Right lobe of liver (tissue), 6 donors: ENCODE measurements at regions not wholly inside any gene's neighbourhood (a gene's known extent, or its start where the extent isn't known, plus 50 kb on each side); places are given as distances from the start of the nearest gene placed in this dataset.
"Not testable (repeated sequence)": the region's sequence is repeated elsewhere in the genome, so short reads cannot be mapped to it uniquely, and the experiment has no call there.

Experiments used
- ATAC-seq, 4 donors: fragments of 200-7000 bp; cut with Tn5 transposase; one replicate each; pipeline ENCODE4 v1.9.1; 2020; ENCODE audit warnings: mild to moderate bottlenecking in 4 of 4, moderate library complexity in 4 of 4
- DNase-seq, 3 donors: peaks; one replicate each; pipeline ENCODE4 v3.0.0-alpha.2; 2020
- H3K27ac ChIP-seq, 3 donors: fragments of 200-600 bp; one replicate each; pipeline ENCODE4 v1.8.0; 2022
- H3K27me3 ChIP-seq, 2 donors: fragments of 200-600 bp; one replicate each; pipeline ENCODE4 v1.8.0; 2022
- H3K36me3 ChIP-seq, 4 donors: fragments of 200-600 bp; sonication (generic) in 1 of 4; one replicate each; pipeline versions ENCODE4 v1.5.1 to v1.8.0; 2017 to 2022; ENCODE audit warnings: control low read depth in 1 of 4
- H3K4me1 ChIP-seq, 4 donors: fragments of 200-600 bp; sonication (generic) in 1 of 4; one replicate each; pipeline versions ENCODE4 v1.5.1 to v1.8.0; 2017 to 2022; ENCODE audit warnings: control low read depth in 1 of 4
- H3K4me3 ChIP-seq, 3 donors: fragments of 200-600 bp; one replicate each; pipeline ENCODE4 v1.8.0; 2022
- H3K9me3 ChIP-seq, 4 donors: fragments of 200-600 bp; sonication (generic) in 1 of 4; one replicate each; pipeline versions ENCODE4 v1.5.1 to v1.8.0; 2017 to 2022; ENCODE audit warnings: control low read depth in 1 of 4
- CTCF ChIP-seq, 4 donors: fragments of 200-600 bp in 3 of 4; fragments of 450-650 bp in 1 of 4; IDR thresholded peaks; one replicate each; pipeline versions ENCODE4 v1.5.1 to v1.8.0; 2016 to 2022; ENCODE audit warnings: antibody characterized with exemption in 4 of 4, mild to moderate bottlenecking in 2 of 4
- POLR2A ChIP-seq: fragments of 450-650 bp; IDR thresholded peaks from one replicate; pipeline ENCODE4 v1.6.1; 2017; ENCODE audit warnings: antibody characterized with exemption, mild to moderate bottlenecking
- WGBS: methylation state at CpG from one replicate; pipeline ENCODE4 v1.1.6; 2018; ENCODE audit warnings: low coverage, low lambda C conversion rate; ENCODE audit not compliant: insufficient coverage; ENCODE audit errors: missing lambda C conversion rate; 5-methylcytosine and 5-hydroxymethylcytosine counted together
- intact Hi-C, 2 donors: fragments of 100-400 bp; cut with DNase I; formaldehyde crosslinking; loops; one replicate each; pipeline versions ENCODE4 v1.11.2 to v1.14.1; 2022
- donor health status: DM: no; HTN: yes; CAD: no.
- donor health status: DM: no; HTN: no; CAD: no.
- donor health status: DM: no; HTN: no; CAD: no.
- donor health status: DM: no; HTN: yes; CAD: no.
- donor health status: DM: no; HTN: yes; CAD: no.

DNA sequence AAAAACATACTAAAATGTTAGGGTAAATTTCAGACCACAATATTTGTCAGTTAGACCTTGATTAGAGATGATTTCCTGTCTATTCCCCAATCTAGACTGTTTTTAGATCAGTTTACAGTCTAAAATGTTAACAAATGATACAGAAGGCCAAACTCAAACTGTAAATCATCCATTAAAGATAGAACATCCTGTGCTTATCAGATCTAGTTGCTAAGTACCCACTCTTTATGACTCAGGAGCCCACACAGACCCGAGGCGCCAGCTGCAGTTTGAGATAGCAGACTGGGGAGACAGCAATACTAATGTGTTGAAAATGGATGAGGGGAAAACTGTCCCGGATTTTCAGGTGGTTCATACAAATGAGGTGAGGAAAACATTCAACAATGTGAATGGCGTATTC lies 113.3 kb downstream of the SCG2 start:
- H3K9me3 ChIP-seq = no peaks in the 10 kb centered on the region
- H3K4me1 ChIP-seq = no peaks in the 10 kb centered on the region
- 39% methylated on average over 4 of the region's 4 CpGs for WGBS
- H3K27me3 ChIP-seq = no peaks in the 10 kb centered on the region
- intact Hi-C loops = no loop called here
- no peaks in the 10 kb centered on the region for H3K36me3 ChIP-seq
- no peak for DNase-seq
- TF ChIP-seq POLR2A = no peak
- no peak for TF ChIP-seq CTCF (IDR thresholded peaks at IDR 0.05)
- ATAC-seq = no peak
- H3K4me3 ChIP-seq = no peak overlapping the region
- H3K27ac ChIP-seq = no peak overlapping the region

- Histone ChIP-seq H3K4me1 (no peaks in the 10 kb centered on the region), H3K9me3 (no peaks in the 10 kb centered on the region), H3K36me3 (no peaks in the 10 kb centered on the region), H3K27me3 (no peaks in the 10 kb centered on the region), H3K4me3 (no peak overlapping the region), H3K27ac (no peak overlapping the region)
- intact Hi-C loops = no loop called here
- no peak for DNase-seq
- WGBS = 29% methylated on average over 2 of the region's 2 CpGs
- TF ChIP-seq POLR2A (no peak), CTCF (IDR thresholded peaks at IDR 0.05) (no peak)
- ATAC-seq = no peak
Observed at GRCh38 chr2:223494496-223494895, 107.7 kb downstream of the SCG2 start.

GRCh38 chr2:223494942-223495341 lies 107.2 kb downstream of the SCG2 start:
- no peaks in the 10 kb centered on the region for H3K4me1 ChIP-seq
- H3K27ac ChIP-seq = no peak overlapping the region
- no peak for ATAC-seq
- intact Hi-C loops = no loop called here
- no peaks in the 10 kb centered on the region for H3K27me3 ChIP-seq
- H3K4me3 ChIP-seq = no peak overlapping the region
- no peaks in the 10 kb centered on the region for H3K36me3 ChIP-seq
- TF ChIP-seq POLR2A (no peak), CTCF (IDR thresholded peaks at IDR 0.05) (no peak)
- 47% methylated on average over 2 of the region's 2 CpGs for WGBS
- H3K9me3 ChIP-seq = no peaks in the 10 kb centered on the region
- no peak for DNase-seq

DNA sequence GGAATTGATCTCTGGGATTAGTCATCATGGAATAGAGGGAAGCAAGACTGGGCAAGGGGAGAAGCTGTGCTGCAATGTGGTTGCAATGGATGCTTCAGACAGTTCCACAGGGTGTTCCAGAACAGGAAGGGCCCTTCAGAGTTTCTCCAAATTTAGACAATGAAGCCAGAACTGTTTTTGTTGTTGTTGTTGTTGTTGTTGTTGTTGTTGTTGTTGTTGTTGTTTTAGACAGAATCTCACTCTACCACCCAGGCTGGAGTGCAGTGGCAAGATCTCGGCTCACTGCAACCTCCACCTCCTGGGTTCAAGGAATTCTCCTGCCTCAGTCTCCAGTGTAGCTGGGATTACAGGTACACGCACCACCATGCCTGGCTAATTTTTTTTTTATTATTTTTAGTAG lies 105.3 kb downstream of the SCG2 start:
- H3K27me3 ChIP-seq, H3K36me3 ChIP-seq, ATAC-seq, DNase-seq, H3K9me3 ChIP-seq, H3K27ac ChIP-seq, H3K4me3 ChIP-seq, H3K4me1 ChIP-seq, intact Hi-C loops: not testable (repeated sequence)
- WGBS = 100% methylated on average over 1 of the region's 2 CpGs

GRCh38 chr2:223500709-223501108 lies 101.5 kb downstream of the SCG2 start:
- H3K4me3 ChIP-seq = no peak overlapping the region
- ATAC-seq (no peak), DNase-seq (no peak)
- TF ChIP-seq POLR2A = no peak
- TF ChIP-seq CTCF (IDR thresholded peaks at IDR 0.05) = no peak
- H3K27ac ChIP-seq = no peak overlapping the region
- H3K27me3 ChIP-seq = no peaks in the 10 kb centered on the region
- H3K9me3 ChIP-seq = peaks cover 0 to 3% (median 0%) of the 10 kb centered on the region in 4 donors
- no peaks in the 10 kb centered on the region for H3K36me3 ChIP-seq
- 68% methylated on average over 6 of the region's 6 CpGs for WGBS
- intact Hi-C loops = no loop called here
- no peaks in the 10 kb centered on the region for H3K4me1 ChIP-seq
